Amygdala (tissue), 56 donors: ENCODE measurements at regions not wholly inside any gene's neighbourhood (a gene's known extent, or its start where the extent isn't known, plus 50 kb on each side); places are given as distances from the start of the nearest gene placed in this dataset.
"Not testable (repeated sequence)": the region's sequence is repeated elsewhere in the genome, so short reads cannot be mapped to it uniquely, and the experiment has no call there.

ENCODE experiments used
- DNase-seq, 56 donors: peaks; one replicate each; lab custom pipeline; 2025; lab: John Stamatoyannopoulos, UW

DNA sequence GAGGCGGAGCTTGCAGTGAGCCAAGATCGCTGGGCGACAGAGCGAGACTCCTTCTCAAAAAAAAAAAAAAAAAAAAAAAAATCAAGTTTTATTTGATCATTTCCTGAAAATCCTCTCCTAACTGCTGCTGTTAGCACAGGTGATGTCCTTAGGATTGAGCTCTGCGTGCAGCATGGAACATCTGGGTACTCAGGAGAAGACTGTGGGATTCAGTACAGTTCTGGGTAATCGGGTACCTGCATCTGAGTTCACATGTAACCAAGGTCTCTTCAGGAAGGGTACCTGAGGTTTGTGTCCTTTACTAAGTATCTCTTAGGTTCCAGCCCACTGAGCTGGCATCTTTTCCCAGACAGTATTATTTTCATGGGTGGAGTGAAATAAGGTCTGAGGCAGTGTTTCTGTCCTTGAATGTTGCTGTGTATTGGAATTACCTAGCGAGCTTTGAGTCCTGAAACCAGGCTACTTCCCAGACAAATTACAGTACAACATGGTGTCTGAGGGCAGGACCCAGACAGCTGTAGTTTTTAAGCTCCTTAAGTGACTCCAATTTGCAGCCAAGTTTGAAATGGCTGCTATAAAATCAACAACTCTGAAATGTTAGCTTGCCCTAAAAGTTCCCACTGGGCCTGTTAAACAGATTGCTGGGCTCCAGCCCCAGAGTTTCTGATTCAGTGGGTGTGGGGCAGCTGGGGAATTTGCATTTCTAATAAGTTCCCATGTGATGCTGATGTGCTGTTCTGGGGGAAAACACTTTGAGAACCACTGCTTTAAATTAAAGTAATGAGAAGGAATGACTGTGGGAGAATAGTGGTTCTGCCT, 120.5 kb downstream of the PMAIP1 start:
- DNase-seq: no peak

DNA sequence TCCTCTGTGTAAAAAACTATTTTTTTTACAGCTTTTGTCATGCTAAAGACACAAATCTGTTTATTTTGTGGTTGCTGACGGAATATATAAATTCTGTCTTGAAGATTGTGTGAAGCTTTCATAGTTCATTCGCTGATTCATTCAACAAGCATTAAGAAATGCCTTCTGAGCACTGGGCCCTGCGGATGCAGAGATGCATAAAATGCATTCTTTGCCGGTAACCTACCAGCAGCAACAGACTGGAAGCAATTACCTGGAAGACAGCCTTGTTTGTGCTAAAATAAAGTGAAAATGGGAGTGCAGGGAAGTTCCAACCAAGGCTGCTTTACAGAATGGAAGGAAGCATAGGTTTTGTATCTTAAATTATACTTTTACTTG, 119.7 kb downstream of the PMAIP1 start:
- DNase-seq: no peak

GRCh38 chr18:60018618-60019462, 119.0 kb downstream of the PMAIP1 start:
- DNase-seq: no peak

GRCh38 chr18:60018134-60018533, 118.3 kb downstream of the PMAIP1 start:
- DNase-seq: not testable (repeated sequence)

GRCh38 chr18:60017371-60017770, 117.6 kb downstream of the PMAIP1 start:
- no peak for DNase-seq

DNA sequence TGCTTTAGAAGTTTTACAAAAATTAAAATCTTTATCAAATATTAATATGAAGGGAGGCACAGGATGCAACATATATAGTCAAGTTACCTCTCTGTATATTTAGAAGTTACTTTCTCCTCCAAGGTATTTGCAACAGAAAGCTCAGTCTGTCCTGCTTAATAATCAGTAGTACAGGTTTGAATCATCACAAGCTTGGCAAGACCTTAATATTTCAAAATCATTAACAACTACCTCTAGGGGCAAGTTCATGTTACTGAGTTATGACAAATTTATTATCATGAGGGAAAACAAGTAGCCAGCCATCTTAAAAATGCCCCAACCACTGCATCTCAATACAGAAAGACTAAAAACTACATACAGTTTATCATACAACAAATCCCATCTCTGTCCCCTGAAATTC, 116.0 kb downstream of the PMAIP1 start:
- DNase-seq: not testable (repeated sequence)

DNA sequence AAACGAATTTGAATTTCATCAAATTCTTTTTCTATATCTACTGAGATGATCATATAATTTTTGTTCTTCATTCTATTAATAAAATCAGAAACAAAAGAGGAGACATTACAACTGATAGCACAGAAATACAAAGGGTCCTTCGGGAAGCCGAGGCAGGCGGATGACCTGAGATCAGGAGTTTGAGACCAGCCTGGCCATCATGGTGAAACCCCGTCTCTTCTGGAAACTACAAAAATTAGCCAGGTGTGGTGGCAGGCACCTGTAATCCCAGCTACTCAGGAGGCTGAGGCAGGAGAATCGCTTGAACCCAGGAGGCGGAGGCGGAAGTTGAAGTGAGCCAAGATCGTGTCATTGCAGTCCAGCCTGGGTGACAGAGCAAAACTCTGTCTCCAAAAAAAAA, 113.4 kb downstream of the PMAIP1 start:
- DNase-seq: not testable (repeated sequence)

DNA sequence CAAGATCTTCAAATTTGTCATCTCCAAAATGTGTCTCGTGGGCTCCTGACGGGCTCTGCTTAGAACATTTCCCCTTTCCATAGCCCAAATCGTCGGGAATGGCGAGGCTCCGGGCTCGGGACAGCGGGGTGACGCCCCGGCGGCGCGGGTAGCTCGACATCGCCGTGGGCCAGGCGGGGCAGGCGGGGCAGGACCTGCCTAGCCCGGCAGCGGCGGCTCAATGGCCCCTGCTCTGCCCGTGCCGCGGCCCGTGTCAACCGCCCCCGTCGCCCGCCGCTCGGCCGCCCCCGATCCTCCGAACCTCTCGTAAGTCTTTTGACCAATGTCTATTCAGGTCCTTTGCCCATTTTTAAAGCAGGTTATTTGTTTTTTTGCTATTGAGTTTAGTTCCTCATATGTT, 111.2 kb downstream of the PMAIP1 start:
- DNase-seq: peak in 1 of 56 donors; percentile 20

GRCh38 chr18:60010513-60010912, 110.7 kb downstream of the PMAIP1 start:
- no peak for DNase-seq

DNA sequence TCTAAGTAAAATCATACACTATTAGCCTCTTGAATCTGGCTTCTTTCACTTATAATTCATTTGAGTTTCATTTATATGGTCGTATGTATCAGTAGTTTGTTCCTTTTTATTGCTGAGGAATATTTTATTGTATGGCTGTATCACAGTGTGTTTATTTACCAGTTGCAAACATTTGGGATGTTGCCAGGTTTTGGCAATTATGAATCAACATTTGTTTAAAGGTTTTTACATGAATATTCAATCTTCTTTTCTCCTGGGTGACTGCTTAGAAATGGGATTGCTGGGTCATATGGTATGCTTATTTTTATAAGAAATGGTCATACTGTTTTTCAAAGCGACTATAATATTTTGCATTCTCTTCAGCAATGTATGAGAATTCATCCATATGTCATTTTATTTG, 107.9 kb downstream of the PMAIP1 start:
- no peak for DNase-seq

DNA sequence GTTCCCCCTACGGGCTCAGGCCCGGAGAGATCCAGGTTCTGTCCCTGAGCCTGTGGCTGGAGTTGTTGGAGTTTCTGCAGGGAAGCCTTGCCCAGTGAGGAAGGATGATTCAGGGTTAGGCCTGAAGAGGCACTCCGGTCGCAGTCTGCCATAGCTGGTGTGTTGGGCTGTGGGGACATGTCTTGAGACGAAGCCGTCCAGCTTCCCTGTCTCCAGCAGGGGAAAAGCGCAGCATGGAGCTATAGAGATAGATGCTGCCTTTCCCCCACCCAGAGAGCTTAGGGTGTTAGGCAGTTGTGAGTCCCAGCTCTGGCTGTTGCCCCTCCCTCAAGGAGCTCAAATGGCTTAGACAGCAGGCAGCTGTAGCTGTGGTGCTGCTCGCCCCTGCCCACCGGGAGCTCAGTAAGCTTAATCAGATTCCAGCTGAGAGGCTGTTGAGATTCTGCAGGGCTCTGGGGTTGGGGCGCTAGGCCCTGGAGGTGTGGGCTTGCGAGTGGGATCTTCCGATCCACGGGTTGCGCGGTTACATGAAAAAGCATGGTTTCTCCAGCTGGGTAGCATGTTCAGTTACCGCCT, 103.9 kb downstream of the PMAIP1 start:
- DNase-seq: no peak

- DNase-seq: peak in 18 of 56 donors; percentile 2 to 67 (median 9)
Observed at GRCh38 chr18:59996370-59996966, 96.7 kb downstream of the PMAIP1 start.

DNA sequence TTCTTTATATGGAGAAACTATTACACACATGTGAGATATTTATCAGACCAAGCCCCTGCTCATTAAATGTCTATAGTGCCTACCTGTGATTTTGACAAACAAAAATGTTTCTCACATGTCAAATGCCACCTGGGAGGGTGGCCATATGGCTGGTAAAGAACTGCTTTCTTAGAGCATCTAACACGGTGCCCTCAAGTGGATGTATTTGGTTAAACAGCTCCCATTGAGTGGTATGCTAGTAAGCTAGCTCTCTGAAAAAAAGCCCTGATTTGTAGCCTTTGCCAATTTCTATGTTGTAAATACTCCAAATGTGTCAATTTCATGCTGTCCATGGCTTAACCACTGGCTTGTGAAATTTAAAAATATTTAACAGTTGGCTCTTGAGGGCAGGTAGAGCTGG, 94.6 kb downstream of the PMAIP1 start:
- no peak for DNase-seq

DNA sequence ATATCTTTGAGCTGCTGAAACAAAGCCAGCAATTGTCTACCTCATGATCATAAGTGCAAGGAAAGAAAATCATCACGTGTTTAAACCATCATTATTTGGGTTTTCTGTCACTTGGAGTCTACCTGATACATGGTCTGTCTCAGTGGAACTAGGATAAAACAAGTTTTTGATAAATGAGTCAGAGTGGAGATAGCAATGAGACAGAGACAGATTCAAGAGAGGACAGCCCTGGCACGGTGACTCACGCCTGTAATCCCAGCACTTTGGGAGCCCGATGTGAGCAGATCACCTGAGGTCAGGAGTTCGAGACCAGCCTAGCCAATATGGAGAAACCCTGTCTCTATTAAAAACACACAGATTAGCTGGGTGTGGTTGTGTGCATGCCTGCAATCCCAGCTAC, 93.8 kb downstream of the PMAIP1 start:
- no peak for DNase-seq

- no peak for DNase-seq
Observed at GRCh38 chr18:59990121-59990823, 90.5 kb downstream of the PMAIP1 start.

DNA sequence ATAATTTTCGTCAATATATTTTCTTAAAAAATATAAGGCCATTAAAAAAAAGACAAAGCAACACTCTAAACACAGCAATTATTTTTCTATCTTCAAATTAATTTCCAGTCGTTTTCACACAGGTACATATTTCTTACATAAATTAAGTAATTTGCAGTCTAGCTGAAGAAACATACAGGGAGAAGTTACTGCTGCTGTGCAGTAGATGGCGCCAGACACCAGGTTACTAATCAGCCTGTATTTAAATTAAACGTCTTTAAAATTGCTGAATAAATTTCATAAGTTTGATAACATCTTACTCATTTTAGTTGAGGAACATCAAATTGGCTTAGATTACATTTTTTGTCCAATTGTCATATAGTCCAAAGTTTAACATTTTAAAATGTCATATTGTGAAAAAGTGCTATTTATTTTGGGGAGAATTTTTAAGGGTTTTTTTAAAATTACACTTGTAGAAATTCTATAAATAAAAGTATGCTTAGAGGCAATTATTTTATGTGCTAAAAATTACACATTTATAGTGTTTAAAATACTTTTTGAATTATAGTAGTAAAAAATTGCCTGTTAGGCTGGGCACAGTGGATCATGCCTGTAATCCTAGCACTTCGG, 88.4 kb downstream of the PMAIP1 start:
- peak in 26 of 56 donors; percentile 1 to 68 (median 18) for DNase-seq

DNA sequence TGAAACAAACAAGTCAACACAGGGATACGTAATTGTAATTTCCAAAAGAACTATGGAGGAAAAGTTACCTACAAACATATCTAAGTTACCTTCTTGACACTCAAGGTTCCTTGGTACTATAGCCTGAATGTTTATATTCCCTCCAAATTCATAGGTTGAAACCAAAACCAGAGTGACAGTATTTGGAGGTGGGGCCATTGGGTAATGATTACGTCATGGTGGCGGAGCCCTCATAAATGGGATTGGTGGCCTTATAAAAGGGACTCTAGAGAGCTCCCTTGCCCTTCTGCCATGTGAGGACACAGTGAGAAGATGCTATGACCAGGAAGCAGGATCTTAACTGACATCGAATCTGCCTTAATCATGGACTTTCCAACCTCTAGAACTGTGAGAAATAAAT, 87.3 kb downstream of the PMAIP1 start:
- DNase-seq: no peak

- DNase-seq: no peak
Observed at GRCh38 chr18:59986139-59986538, 86.3 kb downstream of the PMAIP1 start.

GRCh38 chr18:59985289-59985688, 85.5 kb downstream of the PMAIP1 start:
- no peak for DNase-seq

GRCh38 chr18:59983506-59983905, 83.7 kb downstream of the PMAIP1 start:
- DNase-seq: no peak
